ENCODE measurements at regions not wholly inside any gene's neighbourhood (a gene's known extent, or its start where the extent isn't known, plus 50 kb on each side); places are given as distances from the start of the nearest gene placed in this dataset.
A peak's percentile ranks its signal among the peaks of the same experiment; 100 is the strongest.

- DNase-seq = no peak
Observed at GRCh38 chr12:77488041-77488620, 342.6 kb upstream of the NAV3 start.

- DNase-seq = no peak
Observed at GRCh38 chr12:77486872-77487271, 343.8 kb upstream of the NAV3 start.

DNA sequence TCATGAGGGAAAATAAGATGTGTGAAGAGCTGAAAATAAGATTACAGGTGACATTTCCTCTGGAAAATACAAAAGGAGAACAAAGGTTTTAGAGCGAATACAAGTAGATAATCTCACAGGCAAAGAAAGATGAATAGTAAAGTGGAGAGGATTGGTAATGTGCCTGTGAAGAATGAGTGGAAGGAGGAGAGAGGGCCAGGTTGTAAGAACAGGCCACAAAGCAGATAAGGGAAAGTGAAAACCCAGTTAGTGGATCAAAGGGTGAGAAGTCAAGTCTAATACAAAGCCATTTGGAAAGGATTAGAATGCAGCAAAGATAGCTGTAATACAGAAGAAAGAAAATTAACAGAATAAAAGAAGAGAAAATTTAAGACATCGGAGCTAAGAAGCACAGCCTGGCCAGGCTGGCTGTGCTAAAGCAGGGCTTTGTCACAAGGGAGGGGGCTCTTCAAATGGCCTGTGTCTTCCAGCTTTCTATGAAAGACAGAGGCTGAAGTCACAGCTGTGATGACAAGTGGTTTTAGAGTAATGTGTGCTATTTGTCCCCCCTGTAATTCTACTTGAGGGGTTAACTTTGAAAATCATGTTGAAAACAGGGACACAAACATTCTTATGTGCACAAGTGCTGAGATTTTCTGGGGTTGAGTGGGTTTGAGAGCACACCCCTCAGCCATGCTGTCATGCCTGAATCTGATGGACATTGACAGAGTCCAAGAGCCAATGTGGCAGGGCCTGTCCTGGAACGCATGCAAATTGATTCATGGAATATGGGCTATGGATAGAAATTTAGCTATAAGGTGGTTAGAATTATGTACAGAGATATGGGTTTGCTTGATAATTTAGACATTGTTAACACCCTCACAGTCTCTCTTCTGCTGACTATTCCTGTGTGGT is 344.5 kb upstream of the NAV3 start:
- no peak for DNase-seq

GRCh38 chr12:77481687-77482086 is 349.0 kb upstream of the NAV3 start:
- no peak for DNase-seq

DNA sequence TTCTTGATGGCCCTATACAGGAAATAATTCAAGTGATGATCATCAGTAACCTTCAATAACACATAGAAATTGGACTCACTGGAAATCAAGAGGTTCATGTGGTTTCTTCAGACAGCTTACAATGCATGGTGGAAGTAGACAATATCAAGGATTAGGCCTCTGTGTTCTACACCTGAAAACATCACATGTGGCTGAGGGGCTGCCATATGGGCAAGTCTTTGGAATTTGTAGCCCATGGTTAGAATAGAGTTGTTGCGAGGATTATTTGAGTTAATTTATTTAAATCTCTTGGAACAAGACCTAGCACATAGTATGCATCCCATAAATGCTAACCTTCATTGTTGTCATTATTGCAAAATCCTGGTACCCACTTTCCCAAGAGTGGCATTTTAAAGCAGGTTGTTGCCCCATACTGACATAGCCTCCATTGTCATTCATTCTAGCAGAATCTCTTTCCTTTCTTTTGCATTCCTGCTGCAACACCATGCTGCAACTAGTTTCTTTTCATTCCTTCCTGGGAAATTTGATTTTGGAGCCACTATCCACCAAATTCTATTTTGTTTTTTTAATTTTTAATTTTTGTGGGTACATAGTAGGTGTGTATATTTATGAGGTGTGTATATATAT is 352.7 kb upstream of the NAV3 start:
- no peak for DNase-seq

GRCh38 chr12:77471801-77472200 is 358.9 kb upstream of the NAV3 start:
- DNase-seq = no peak

GRCh38 chr12:77469578-77470333 is 360.9 kb upstream of the NAV3 start:
- DNase-seq = peak; percentile 5

DNA sequence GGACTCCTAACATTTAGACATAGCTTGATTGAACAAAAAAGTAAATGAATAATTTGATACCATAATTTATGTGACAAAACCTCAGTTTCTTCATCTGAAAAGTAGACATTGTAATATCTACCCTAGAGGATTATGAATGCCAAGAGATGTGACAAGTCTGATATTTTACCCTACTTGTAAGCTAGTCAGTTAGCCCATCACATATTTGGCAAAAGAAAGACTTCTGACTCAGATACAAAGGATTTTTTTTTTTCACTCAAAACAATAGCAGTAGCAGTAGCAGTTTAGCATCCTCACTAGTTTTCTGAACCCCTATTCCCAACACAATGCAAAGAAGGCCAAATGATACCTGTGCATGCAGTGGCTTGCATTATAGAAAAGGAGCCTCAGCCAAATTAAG is 377.3 kb upstream of the E2F7 start:
- no peak for DNase-seq

DNA sequence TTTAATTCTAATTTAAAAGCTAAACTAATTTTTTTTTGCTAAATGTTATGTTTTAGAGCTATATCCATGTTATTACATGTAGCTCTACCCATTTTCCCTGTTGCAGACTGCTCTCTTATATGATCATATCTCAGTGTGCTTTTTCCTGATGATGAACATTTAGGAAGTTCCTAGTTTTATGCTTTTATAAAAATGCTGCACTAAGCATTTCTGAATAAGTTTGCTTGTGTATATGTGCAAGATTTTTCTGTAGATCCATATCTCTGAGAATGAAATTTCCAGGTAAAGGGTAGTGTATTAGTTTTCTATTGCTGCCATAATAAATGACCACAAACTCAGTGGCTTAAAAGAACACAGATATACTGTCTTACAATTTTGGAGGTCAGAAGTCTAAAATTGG is 374.4 kb upstream of the E2F7 start:
- no peak for DNase-seq

- DNase-seq = no peak
Observed at GRCh38 chr12:77438644-77439043, 373.3 kb upstream of the E2F7 start.

GRCh38 chr12:77437206-77437605 is 371.8 kb upstream of the E2F7 start:
- no peak for DNase-seq

DNA sequence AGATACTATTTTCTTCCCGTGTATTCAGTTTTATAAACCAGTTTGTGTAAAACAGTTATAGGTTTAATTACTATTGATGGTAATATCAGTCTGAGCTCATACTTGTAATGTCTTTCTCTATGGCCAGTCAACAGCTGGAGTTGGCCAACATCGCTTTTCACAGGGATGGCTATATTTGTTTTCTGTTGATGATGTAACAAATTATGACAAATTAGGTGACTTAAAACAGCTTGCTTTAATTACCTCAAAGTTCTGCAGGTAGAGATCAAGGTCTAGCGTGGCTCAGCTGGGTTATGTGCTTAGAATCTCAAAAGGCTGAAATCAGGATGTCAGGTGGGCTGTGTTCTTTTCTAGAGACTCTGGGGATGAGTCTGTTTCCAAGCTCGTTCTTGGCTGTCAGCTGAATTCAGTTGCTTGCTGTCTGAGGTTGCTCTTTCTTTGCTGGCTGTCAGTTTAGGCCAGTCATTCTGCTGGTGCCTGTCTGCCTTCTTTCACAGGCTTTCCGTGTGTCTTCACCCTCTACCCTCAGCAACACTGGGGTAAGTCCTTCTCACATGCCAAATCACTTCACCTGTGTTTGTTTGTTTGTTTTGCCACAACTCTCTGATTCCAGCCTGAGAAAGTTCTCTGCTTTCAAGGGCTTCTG is 370.2 kb upstream of the E2F7 start:
- DNase-seq = no peak

- no peak for DNase-seq
Observed at GRCh38 chr12:77433799-77434198, 368.4 kb upstream of the E2F7 start.

DNA sequence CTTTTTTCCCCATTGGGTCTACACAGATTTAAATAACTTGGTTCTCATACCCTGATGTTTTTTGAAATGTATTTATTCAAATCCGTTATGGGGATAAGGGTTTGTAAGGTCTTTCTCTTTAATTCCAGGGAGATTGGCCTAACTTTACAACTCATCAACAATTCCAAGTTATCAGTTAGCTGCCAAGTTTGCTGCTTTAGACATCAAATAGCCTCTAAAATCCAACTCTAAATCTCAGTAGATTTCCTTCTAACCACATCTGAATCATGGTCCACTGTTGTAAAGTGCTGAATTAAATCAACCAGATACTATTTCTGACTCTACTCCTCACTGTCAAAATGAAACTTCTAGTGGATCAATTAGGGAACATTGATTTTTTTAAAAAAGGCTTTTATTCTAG is 364.1 kb upstream of the E2F7 start:
- no peak for DNase-seq

DNA sequence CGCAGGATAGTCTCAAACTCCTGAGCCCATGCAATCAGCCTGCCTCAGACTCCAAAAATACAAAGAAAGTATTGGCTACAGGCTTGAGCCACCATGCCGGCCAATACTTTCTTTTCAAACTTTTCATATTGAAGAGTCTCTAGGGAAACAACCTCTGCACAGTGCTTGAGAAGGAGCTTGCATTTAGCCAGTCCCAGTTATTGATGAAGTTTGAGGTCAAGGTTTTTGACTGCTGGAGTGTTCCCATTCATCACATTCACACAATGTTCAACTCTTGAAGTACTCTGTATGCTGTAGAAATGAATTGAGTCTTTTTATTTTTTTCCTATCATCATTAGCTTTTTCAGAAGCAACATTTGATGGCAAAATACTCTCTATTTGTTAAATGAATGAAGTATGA is 355.8 kb upstream of the E2F7 start:
- no peak for DNase-seq

DNA sequence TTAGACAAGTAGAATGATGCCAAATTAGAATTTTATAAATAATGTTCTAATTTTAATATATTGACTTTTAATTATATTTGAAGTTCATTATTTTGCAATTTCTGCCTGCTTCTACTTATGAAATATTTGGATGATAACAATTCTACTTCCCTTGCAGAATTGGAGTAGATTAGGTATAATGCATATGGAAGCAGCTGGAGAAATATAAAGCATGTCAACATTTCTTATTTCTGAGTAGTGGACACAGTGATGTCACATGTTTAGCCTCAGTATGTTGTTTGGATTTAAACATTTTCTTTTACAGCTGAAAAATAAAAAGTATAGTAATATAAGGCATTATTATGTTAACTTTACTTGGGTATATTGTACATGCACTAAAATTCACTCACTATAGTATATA is 344.2 kb upstream of the E2F7 start:
- DNase-seq = no peak

- no peak for DNase-seq
Observed at GRCh38 chr12:77407931-77408330, 342.6 kb upstream of the E2F7 start.

DNA sequence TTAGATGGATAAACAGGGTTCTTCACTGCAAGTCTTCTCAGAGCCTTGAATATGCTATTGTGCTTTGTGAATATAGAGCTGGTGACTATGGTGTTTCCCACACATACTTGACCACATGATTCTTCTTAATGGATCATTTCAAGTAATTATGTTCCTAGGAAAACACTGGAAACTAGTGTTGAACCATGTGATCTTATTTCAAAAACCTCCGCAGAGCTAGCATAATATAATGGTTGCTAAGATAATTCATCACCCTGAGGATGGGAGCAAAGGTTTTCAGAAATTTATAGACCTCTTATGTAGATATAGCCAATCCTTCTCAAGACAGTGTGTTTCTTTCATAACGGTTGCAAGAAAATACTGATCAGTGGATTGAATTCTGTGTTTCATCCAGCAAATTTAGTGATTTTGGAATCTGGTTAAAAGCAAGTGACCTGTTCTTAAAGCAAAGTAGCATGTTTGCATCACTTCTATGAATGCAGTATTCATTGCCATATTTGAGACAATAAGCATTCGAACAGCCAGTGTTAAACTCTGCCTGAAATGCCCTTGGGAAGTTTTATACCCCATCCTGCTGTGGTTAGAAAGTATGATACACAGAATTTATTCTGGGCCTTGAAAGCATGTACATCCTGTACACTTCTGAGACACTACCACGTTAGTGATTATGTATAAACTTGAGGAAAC is 341.0 kb upstream of the E2F7 start:
- no peak for DNase-seq

GRCh38 chr12:77402716-77403115 is 337.3 kb upstream of the E2F7 start:
- peak; percentile 89 for DNase-seq

- DNase-seq = no peak
Observed at GRCh38 chr12:77401770-77402081, 336.4 kb upstream of the E2F7 start.

DNA sequence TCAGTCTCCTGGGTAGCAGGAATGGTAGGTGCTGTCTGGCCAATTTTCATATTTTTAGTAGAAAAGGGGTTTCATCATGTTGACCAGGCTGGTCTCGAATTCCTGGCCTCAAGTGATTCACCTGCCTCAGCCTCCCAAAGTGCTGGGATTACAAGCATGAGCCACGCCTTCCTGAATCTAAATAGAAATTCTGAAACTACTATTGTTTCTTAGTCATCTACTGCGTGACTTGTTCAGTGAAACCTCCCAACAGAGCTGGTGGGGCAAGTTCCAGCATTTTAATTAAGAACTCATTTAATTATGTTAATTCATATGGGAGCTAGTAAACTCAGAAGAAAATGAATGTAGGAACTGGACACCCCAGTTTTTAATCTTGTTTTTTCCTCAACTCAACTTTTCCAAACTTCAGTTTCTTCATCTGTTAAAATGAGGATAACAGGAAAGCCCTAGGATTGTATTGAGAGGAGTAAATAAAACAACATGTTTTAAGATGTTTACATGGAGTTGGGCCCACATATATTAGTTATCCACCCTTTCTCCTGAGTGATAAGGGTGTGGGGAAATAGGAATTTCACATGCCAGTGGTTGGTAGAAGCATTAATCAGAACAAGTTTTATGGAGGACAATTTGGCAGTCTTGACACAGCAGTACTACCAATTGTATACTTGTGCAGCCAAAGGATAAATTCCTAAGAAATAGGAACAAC is 335.8 kb upstream of the E2F7 start:
- no peak for DNase-seq
